T-helper 1 cell treated with Interleukin-12 subunit alpha and Interleukin-12 subunit beta and Interleukin-4 antibody, amounts not matched to agents 30 μg/mL and 1 μg/mL, for 36 hours (primary cell): ENCODE measurements at regions not wholly inside any gene's neighbourhood (a gene's known extent, or its start where the extent isn't known, plus 50 kb on each side); places are given as distances from the start of the nearest gene placed in this dataset.

Experiments used
- H3K27ac Mint-ChIP-seq: one replicate; pipeline ENCODE4 v1.8.0; 2021; ENCODE audit warnings: mild to moderate bottlenecking, mixed read lengths
- H3K27me3 Mint-ChIP-seq: one replicate; pipeline ENCODE4 v1.8.0; 2021; ENCODE audit warnings: low read depth, mixed read lengths
- H3K36me3 Mint-ChIP-seq: one replicate; pipeline ENCODE4 v1.8.0; 2021; ENCODE audit warnings: low read depth, mixed read lengths
- H3K4me1 Mint-ChIP-seq: one replicate; pipeline ENCODE4 v1.8.0; 2021; ENCODE audit warnings: low read depth, mixed read lengths
- H3K4me3 Mint-ChIP-seq: one replicate; pipeline ENCODE4 v1.8.0; 2021; ENCODE audit warnings: mild to moderate bottlenecking, moderate library complexity, mixed read lengths
- H3K9me3 Mint-ChIP-seq: one replicate; pipeline ENCODE4 v1.8.0; 2021; ENCODE audit warnings: mixed read lengths

- no peaks in the 10 kb centered on the region for H3K27me3 Mint-ChIP-seq
- H3K9me3 Mint-ChIP-seq = no peaks in the 10 kb centered on the region
- H3K4me1 Mint-ChIP-seq = no peaks in the 10 kb centered on the region
- H3K27ac Mint-ChIP-seq = no peak overlapping the region
- no peaks in the 10 kb centered on the region for H3K36me3 Mint-ChIP-seq
- H3K4me3 Mint-ChIP-seq = no peak overlapping the region
These were observed 841.6 kb downstream of the MAT2B start for GRCh38 chr5:164346785-164347630.

- Mint-ChIP-seq H3K4me3 (no peak overlapping the region), H3K27me3 (no peaks in the 10 kb centered on the region), H3K27ac (no peak overlapping the region), H3K9me3 (no peaks in the 10 kb centered on the region), H3K4me1 (no peaks in the 10 kb centered on the region), H3K36me3 (no peaks in the 10 kb centered on the region)
These were observed 844.8 kb downstream of the MAT2B start for GRCh38 chr5:164350236-164350635.

- Mint-ChIP-seq H3K4me1 (no peaks in the 10 kb centered on the region), H3K27ac (no peak overlapping the region), H3K9me3 (peaks cover under 1% of the 10 kb centered on the region), H3K4me3 (no peak overlapping the region), H3K36me3 (no peaks in the 10 kb centered on the region), H3K27me3 (no peaks in the 10 kb centered on the region)
These were observed 845.9 kb downstream of the MAT2B start for GRCh38 chr5:164351245-164351834.

GRCh38 chr5:164352695-164353094 lies 847.3 kb downstream of the MAT2B start:
- Mint-ChIP-seq H3K27ac (no peak overlapping the region), H3K9me3 (peaks cover 4% of the 10 kb centered on the region), H3K36me3 (no peaks in the 10 kb centered on the region), H3K4me3 (no peak overlapping the region), H3K27me3 (no peaks in the 10 kb centered on the region), H3K4me1 (no peaks in the 10 kb centered on the region)

GRCh38 chr5:164353155-164353554 lies 847.7 kb downstream of the MAT2B start:
- peaks cover 4% of the 10 kb centered on the region for H3K9me3 Mint-ChIP-seq
- no peak overlapping the region for H3K4me3 Mint-ChIP-seq
- no peaks in the 10 kb centered on the region for H3K36me3 Mint-ChIP-seq
- no peaks in the 10 kb centered on the region for H3K4me1 Mint-ChIP-seq
- no peaks in the 10 kb centered on the region for H3K27me3 Mint-ChIP-seq
- no peak overlapping the region for H3K27ac Mint-ChIP-seq

GRCh38 chr5:164354139-164354751 lies 848.8 kb downstream of the MAT2B start:
- no peaks in the 10 kb centered on the region for H3K4me1 Mint-ChIP-seq
- H3K27ac Mint-ChIP-seq = no peak overlapping the region
- no peaks in the 10 kb centered on the region for H3K36me3 Mint-ChIP-seq
- H3K9me3 Mint-ChIP-seq = peaks cover 4% of the 10 kb centered on the region
- H3K4me3 Mint-ChIP-seq = no peak overlapping the region
- H3K27me3 Mint-ChIP-seq = no peaks in the 10 kb centered on the region

- H3K27me3 Mint-ChIP-seq = no peaks in the 10 kb centered on the region
- peaks cover 4% of the 10 kb centered on the region for H3K9me3 Mint-ChIP-seq
- H3K36me3 Mint-ChIP-seq = no peaks in the 10 kb centered on the region
- no peak overlapping the region for H3K4me3 Mint-ChIP-seq
- no peak overlapping the region for H3K27ac Mint-ChIP-seq
- H3K4me1 Mint-ChIP-seq = no peaks in the 10 kb centered on the region
These were observed 849.9 kb downstream of the MAT2B start for GRCh38 chr5:164355267-164355830.

- H3K9me3 Mint-ChIP-seq = peaks cover 4% of the 10 kb centered on the region
- no peak overlapping the region for H3K27ac Mint-ChIP-seq
- no peaks in the 10 kb centered on the region for H3K4me1 Mint-ChIP-seq
- H3K4me3 Mint-ChIP-seq = no peak overlapping the region
- H3K27me3 Mint-ChIP-seq = no peaks in the 10 kb centered on the region
- H3K36me3 Mint-ChIP-seq = no peaks in the 10 kb centered on the region
These were observed 851.4 kb downstream of the MAT2B start for GRCh38 chr5:164356790-164357189.

GRCh38 chr5:164357395-164358033 lies 852.1 kb downstream of the MAT2B start:
- Mint-ChIP-seq H3K4me1 (no peaks in the 10 kb centered on the region), H3K27me3 (no peaks in the 10 kb centered on the region), H3K9me3 (peaks cover 4% of the 10 kb centered on the region), H3K4me3 (no peak overlapping the region), H3K27ac (no peak overlapping the region), H3K36me3 (no peaks in the 10 kb centered on the region)

GRCh38 chr5:164358531-164359259 lies 853.3 kb downstream of the MAT2B start:
- H3K27ac Mint-ChIP-seq = no peak overlapping the region
- no peaks in the 10 kb centered on the region for H3K4me1 Mint-ChIP-seq
- no peaks in the 10 kb centered on the region for H3K27me3 Mint-ChIP-seq
- H3K36me3 Mint-ChIP-seq = no peaks in the 10 kb centered on the region
- H3K4me3 Mint-ChIP-seq = no peak overlapping the region
- peaks cover 4% of the 10 kb centered on the region for H3K9me3 Mint-ChIP-seq

- no peaks in the 10 kb centered on the region for H3K4me1 Mint-ChIP-seq
- H3K4me3 Mint-ChIP-seq = no peak overlapping the region
- no peak overlapping the region for H3K27ac Mint-ChIP-seq
- no peaks in the 10 kb centered on the region for H3K36me3 Mint-ChIP-seq
- no peaks in the 10 kb centered on the region for H3K27me3 Mint-ChIP-seq
- peaks cover 4% of the 10 kb centered on the region for H3K9me3 Mint-ChIP-seq
These were observed 854.1 kb downstream of the MAT2B start for GRCh38 chr5:164359260-164360255.

- Mint-ChIP-seq H3K36me3 (no peaks in the 10 kb centered on the region), H3K4me1 (no peaks in the 10 kb centered on the region), H3K4me3 (no peak overlapping the region), H3K27ac (no peak overlapping the region), H3K27me3 (no peaks in the 10 kb centered on the region), H3K9me3 (peaks cover 4% of the 10 kb centered on the region)
These were observed 855.2 kb downstream of the MAT2B start for GRCh38 chr5:164360589-164360988.

GRCh38 chr5:164361986-164362385 lies 856.6 kb downstream of the MAT2B start:
- Mint-ChIP-seq H3K9me3 (no peaks in the 10 kb centered on the region), H3K27ac (no peak overlapping the region), H3K36me3 (no peaks in the 10 kb centered on the region), H3K27me3 (no peaks in the 10 kb centered on the region), H3K4me1 (no peaks in the 10 kb centered on the region), H3K4me3 (no peak overlapping the region)
